WTC11 (cell line): ENCODE measurements at regions not wholly inside any gene's neighbourhood (a gene's known extent, or its start where the extent isn't known, plus 50 kb on each side); places are given as distances from the start of the nearest gene placed in this dataset.

Source experiments
- FOXP4 ChIP-seq: sonication (generic); formaldehyde crosslinking; IDR thresholded peaks from 2 replicates; pipeline ENCODE4 v1.8.0; 2022; ENCODE audit warnings: mild to moderate bottlenecking, missing genetic modification reagents
- GRHL2 ChIP-seq: fragments of 250-450 bp; sonication (Bioruptor Pico); IDR thresholded peaks from 2 replicates; pipeline ENCODE4 v1.8.0; 2022; ENCODE audit warnings: mild to moderate bottlenecking, moderate library complexity; ENCODE audit not compliant: insufficient replicate concordance, severe bottlenecking
- SP1 ChIP-seq: sonication (generic); formaldehyde crosslinking; conservative IDR thresholded peaks from 2 replicates; pipeline ENCODE4 v1.8.1; 2022; ENCODE audit warnings: missing genetic modification reagents
- ZNF138 ChIP-seq: sonication (generic); formaldehyde crosslinking; conservative IDR thresholded peaks from 2 replicates; pipeline ENCODE4 v1.8.1; 2022; ENCODE audit warnings: mild to moderate bottlenecking, moderate library complexity, missing genetic modification reagents

- TF ChIP-seq GRHL2 (CRISPR knock-in tag) (no peak), FOXP4 (CRISPR knock-in tag) (no peak), ZNF138 (CRISPR knock-in tag) (no peak), SP1 (CRISPR knock-in tag) (no peak)
Observed at GRCh38 chr2:111662039-111662770, 221.8 kb downstream of the ANAPC1 start.
